Adrenal gland (tissue), 5 donors: ENCODE measurements at regions not wholly inside any gene's neighbourhood (a gene's known extent, or its start where the extent isn't known, plus 50 kb on each side); places are given as distances from the start of the nearest gene placed in this dataset.

Experiments used
- CTCF ChIP-seq, 6 experiments: fragments of 450-650 bp in 4 of 6; fragments of 200-600 bp in 2 of 6; sonication (generic) in 1 of 6; IDR thresholded peaks; 1 replicate in 5 of 6; 2 replicates in 1 of 6; pipeline versions ENCODE4 v1.5.1 to v1.8.0; 2016 to 2021; ENCODE audit warnings: antibody characterized with exemption in 6 of 6, mild to moderate bottlenecking in 2 of 6, moderate library complexity in 1 of 6
- POLR2A ChIP-seq, 2 donors: fragments of 450-650 bp; IDR thresholded peaks; one replicate each; pipeline ENCODE4 v1.6.1; 2017; ENCODE audit warnings: antibody characterized with exemption in 2 of 2, mild to moderate bottlenecking in 2 of 2, moderate library complexity in 1 of 2
- donor health status: DM: no; HTN: no; CAD: no.

- no peak for TF ChIP-seq CTCF (IDR thresholded peaks at IDR 0.05)
- no peak for TF ChIP-seq POLR2A (IDR thresholded peaks at IDR 0.05)
These were observed 202.5 kb upstream of the RPL34 start for GRCh38 chr4:108417923-108418322.
